Breast epithelium (tissue), 4 donors: ENCODE measurements at regions not wholly inside any gene's neighbourhood (a gene's known extent, or its start where the extent isn't known, plus 50 kb on each side); places are given as distances from the start of the nearest gene placed in this dataset.

Experiments
- DNase-seq, 2 donors: peaks; one replicate each; pipeline ENCODE4 v3.0.0-alpha.2; 2019; ENCODE audit warnings: low spot score in 2 of 2
- H3K27ac ChIP-seq, 2 donors: fragments of 200-600 bp; sonication (generic) in 1 of 2; one replicate each; pipeline ENCODE4 v1.5.1; 2016 to 2019; ENCODE audit warnings: mild to moderate bottlenecking in 1 of 2
- H3K27me3 ChIP-seq, 2 donors: fragments of 200-600 bp; sonication (generic) in 1 of 2; one replicate each; pipeline versions ENCODE4 v1.5.1 to v1.6.0; 2017 to 2019; ENCODE audit warnings: control low read depth in 1 of 2, mild to moderate bottlenecking in 1 of 2
- H3K36me3 ChIP-seq: fragments of 200-600 bp; one replicate; pipeline ENCODE4 v1.5.1; 2019
- H3K4me1 ChIP-seq, 2 donors: fragments of 200-600 bp; sonication (generic); one replicate each; pipeline ENCODE4 v1.5.1; 2016 to 2019; ENCODE audit warnings: control low read depth in 1 of 2
- H3K4me3 ChIP-seq, 3 donors: fragments of 200-600 bp; sonication (generic); 1 replicate in 2 of 3; 2 replicates in 1 of 3; pipeline ENCODE4 v1.5.1; 2016 to 2019; ENCODE audit warnings: mild to moderate bottlenecking in 3 of 3, moderate library complexity in 2 of 3
- H3K9me3 ChIP-seq, 2 donors: fragments of 200-600 bp; sonication (generic) in 1 of 2; one replicate each; pipeline ENCODE4 v1.5.1; 2016 to 2019; ENCODE audit warnings: control low read depth in 1 of 2
- CTCF ChIP-seq, 3 donors: fragments of 450-650 bp; IDR thresholded peaks; one replicate each; pipeline ENCODE4 v1.5.1; 2016 to 2017; ENCODE audit warnings: antibody characterized with exemption in 3 of 3, mild to moderate bottlenecking in 3 of 3, moderate library complexity in 3 of 3
- POLR2A ChIP-seq: fragments of 450-650 bp; IDR thresholded peaks from one replicate; pipeline ENCODE4 v1.6.1; 2016; ENCODE audit warnings: antibody characterized with exemption, mild to moderate bottlenecking, moderate library complexity
- POLR2AphosphoS5 ChIP-seq, 3 donors: sonication (generic); formaldehyde crosslinking; IDR thresholded peaks; one replicate each; pipeline ENCODE4 v1.6.1; 2017; ENCODE audit warnings: antibody characterized with exemption in 3 of 3
- intact Hi-C: fragments of 100-400 bp; cut with DNase I; formaldehyde crosslinking; loops from one replicate; pipeline ENCODE4 v1.15.1; 2023; ENCODE audit warnings: low total_unique reads

DNA sequence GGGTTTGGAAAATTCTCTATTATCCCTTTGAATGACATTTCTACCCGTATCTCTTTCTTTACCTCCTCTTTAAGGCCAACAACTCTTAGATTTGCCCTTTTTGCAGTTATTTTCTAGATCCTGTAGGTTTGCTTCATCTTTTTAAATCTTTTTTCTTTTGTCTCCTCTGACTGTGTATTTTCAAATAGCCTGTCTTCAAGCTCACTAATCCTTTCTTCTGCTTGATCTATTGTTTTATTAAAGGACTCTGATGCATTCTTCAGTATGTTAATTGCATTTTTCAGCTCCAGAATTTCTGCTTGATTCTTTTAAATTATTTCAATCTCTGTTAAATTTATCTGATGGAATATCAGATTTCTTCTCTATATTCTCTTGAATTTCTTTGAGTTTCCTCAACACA is 324.3 kb downstream of the PLA2G4A start:
- no peak for DNase-seq
- Histone ChIP-seq H3K27ac (no peak overlapping the region), H3K4me1 (no peaks in the 10 kb centered on the region), H3K27me3 (no peaks in the 10 kb centered on the region), H3K4me3 (no peak overlapping the region), H3K9me3 (peaks cover 17 to 47% of the 10 kb centered on the region in 2 donors), H3K36me3 (no peaks in the 10 kb centered on the region)
- no peak for TF ChIP-seq POLR2AphosphoS5 (IDR thresholded peaks at IDR 0.05)
- no peak for TF ChIP-seq POLR2A
- no peak for TF ChIP-seq CTCF (IDR thresholded peaks at IDR 0.05)
- intact Hi-C loops: no loop called here

- TF ChIP-seq CTCF (IDR thresholded peaks at IDR 0.05): no peak
- no peak for TF ChIP-seq POLR2AphosphoS5 (IDR thresholded peaks at IDR 0.05)
- Histone ChIP-seq H3K27ac (no peak overlapping the region), H3K27me3 (no peaks in the 10 kb centered on the region), H3K36me3 (no peaks in the 10 kb centered on the region), H3K4me3 (no peak overlapping the region), H3K9me3 (peaks cover 9 to 21% of the 10 kb centered on the region in 2 donors), H3K4me1 (no peaks in the 10 kb centered on the region)
- no peak for DNase-seq
- intact Hi-C loops: no loop called here
These were observed 328.4 kb downstream of the PLA2G4A start for GRCh38 chr1:187157115-187157514.

- Histone ChIP-seq H3K27me3 (no peaks in the 10 kb centered on the region), H3K27ac (no peak overlapping the region), H3K4me3 (no peak overlapping the region), H3K36me3 (no peaks in the 10 kb centered on the region), H3K4me1 (no peaks in the 10 kb centered on the region), H3K9me3 (peaks cover 9 to 17% of the 10 kb centered on the region in 2 donors)
- no peak for DNase-seq
- intact Hi-C loops: no loop called here
- TF ChIP-seq POLR2A: no peak
- TF ChIP-seq POLR2AphosphoS5 (IDR thresholded peaks at IDR 0.05): no peak
- TF ChIP-seq CTCF (IDR thresholded peaks at IDR 0.05): no peak
These were observed 328.8 kb downstream of the PLA2G4A start for GRCh38 chr1:187157552-187157951.

GRCh38 chr1:187167555-187167954 is 338.8 kb downstream of the PLA2G4A start:
- peaks cover 0 to 17% of the 10 kb centered on the region in 2 donors for H3K9me3 ChIP-seq
- no peaks in the 10 kb centered on the region for H3K36me3 ChIP-seq
- H3K27me3 ChIP-seq: no peaks in the 10 kb centered on the region
- no peak overlapping the region for H3K27ac ChIP-seq
- no peak for DNase-seq
- TF ChIP-seq POLR2A (no peak), POLR2AphosphoS5 (IDR thresholded peaks at IDR 0.05) (no peak), CTCF (IDR thresholded peaks at IDR 0.05) (no peak)
- H3K4me3 ChIP-seq: no peak overlapping the region
- intact Hi-C loops: no loop called here
- no peaks in the 10 kb centered on the region for H3K4me1 ChIP-seq

- Histone ChIP-seq H3K4me3 (no peak overlapping the region), H3K4me1 (no peaks in the 10 kb centered on the region), H3K27me3 (no peaks in the 10 kb centered on the region), H3K36me3 (no peaks in the 10 kb centered on the region), H3K9me3 (peaks cover 0 to 17% of the 10 kb centered on the region in 2 donors), H3K27ac (no peak overlapping the region)
- TF ChIP-seq POLR2A (no peak), CTCF (IDR thresholded peaks at IDR 0.05) (no peak), POLR2AphosphoS5 (IDR thresholded peaks at IDR 0.05) (no peak)
- no peak for DNase-seq
- intact Hi-C loops: no loop called here
These were observed 339.5 kb downstream of the PLA2G4A start for GRCh38 chr1:187168297-187168696.
